ENCODE measurements at regions not wholly inside any gene's neighbourhood (a gene's known extent, or its start where the extent isn't known, plus 50 kb on each side); places are given as distances from the start of the nearest gene placed in this dataset.

DNA sequence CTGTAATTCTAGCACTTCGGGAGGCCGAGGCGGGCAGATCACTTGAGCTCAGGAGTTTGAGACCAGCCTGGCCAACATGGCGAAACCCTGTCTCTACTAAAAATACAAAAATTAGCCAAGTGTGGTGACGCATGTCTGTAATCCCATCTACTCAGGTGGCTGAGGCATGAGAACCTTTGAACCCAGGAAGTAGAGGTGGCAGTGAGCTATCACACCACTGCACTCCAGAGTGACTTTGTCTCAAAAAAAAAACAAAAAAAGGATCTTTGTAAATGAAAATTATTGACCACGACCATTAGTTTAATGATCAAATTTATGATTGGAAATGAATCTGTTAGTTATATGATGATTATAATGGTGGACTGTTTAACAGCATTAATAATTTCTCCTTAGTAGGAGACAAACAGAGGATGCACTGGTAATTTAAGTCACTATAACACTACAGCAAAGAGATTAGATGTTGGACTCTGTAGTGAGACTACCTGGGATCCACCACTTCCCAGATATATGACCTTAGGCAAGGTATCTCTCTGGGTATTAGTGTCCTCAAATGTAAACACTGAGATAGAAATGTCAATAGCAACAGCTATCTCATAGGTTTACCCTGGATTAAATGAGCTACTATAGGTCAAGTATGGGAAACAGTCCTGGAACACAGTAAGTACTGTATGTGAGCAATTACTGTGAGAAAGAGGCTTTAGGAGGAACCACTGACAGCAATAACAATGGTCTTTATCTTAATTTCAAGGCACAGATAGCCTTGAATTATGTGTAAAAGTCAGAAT lies 214.7 kb downstream of the NOVA1 start:
- no peak for TF ChIP-seq CTCF (IDR thresholded peaks at IDR 0.05; ENCODE audit: poor library complexity, severe bottlenecking)
- DNase-seq (ENCODE audit: low spot score) = no peak
- H3K4me3 ChIP-seq (ENCODE audit: severe bottlenecking) = no peak overlapping the region
- peaks cover 5% of the 10 kb centered on the region for H3K27me3 ChIP-seq (ENCODE audit: insufficient read depth, poor library complexity, severe bottlenecking)
- no peaks in the 10 kb centered on the region for H3K4me1 ChIP-seq (ENCODE audit: insufficient read depth, poor library complexity, severe bottlenecking)
- H3K36me3 ChIP-seq (ENCODE audit: low read depth) = no peaks in the 10 kb centered on the region
- no peak for ATAC-seq (ENCODE audit: low read depth)
- no peaks in the 10 kb centered on the region for H3K9me3 ChIP-seq (ENCODE audit: severe bottlenecking)
- H3K27ac ChIP-seq (ENCODE audit: poor library complexity, severe bottlenecking) = no peak overlapping the region

DNA sequence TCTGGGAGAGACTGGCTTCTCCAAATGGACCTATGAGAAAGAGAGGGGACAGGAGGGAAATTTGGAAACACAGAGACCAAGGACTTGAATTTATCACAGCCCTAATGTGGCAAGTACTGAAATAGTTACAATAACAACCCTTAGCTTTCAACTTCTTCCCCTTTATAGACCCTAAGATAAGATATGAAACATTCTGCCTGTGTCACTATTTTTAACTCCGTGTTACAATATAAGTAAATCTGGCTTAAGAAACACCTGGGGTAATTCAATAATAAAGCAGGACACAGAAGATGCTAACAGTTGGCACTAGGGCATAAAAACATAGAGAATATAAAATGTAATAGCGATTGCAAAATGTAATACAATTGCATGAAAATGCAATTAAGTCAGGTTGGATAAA lies 216.4 kb downstream of the NOVA1 start:
- H3K36me3 ChIP-seq (ENCODE audit: low read depth) = no peaks in the 10 kb centered on the region
- DNase-seq (ENCODE audit: low spot score) (no peak), ATAC-seq (ENCODE audit: low read depth) (no peak)
- H3K27ac ChIP-seq (ENCODE audit: poor library complexity, severe bottlenecking) = no peak overlapping the region
- H3K9me3 ChIP-seq (ENCODE audit: severe bottlenecking) = no peaks in the 10 kb centered on the region
- no peak overlapping the region for H3K4me3 ChIP-seq (ENCODE audit: severe bottlenecking)
- H3K27me3 ChIP-seq (ENCODE audit: insufficient read depth, poor library complexity, severe bottlenecking) = no peaks in the 10 kb centered on the region
- TF ChIP-seq CTCF (IDR thresholded peaks at IDR 0.05; ENCODE audit: poor library complexity, severe bottlenecking) = no peak
- H3K4me1 ChIP-seq (ENCODE audit: insufficient read depth, poor library complexity, severe bottlenecking) = no peaks in the 10 kb centered on the region

- peaks cover under 1% of the 10 kb centered on the region for H3K27me3 ChIP-seq (ENCODE audit: insufficient read depth, poor library complexity, severe bottlenecking)
- H3K4me3 ChIP-seq (ENCODE audit: severe bottlenecking) = no peak overlapping the region
- ATAC-seq (ENCODE audit: low read depth) (no peak), DNase-seq (ENCODE audit: low spot score) (no peak)
- H3K27ac ChIP-seq (ENCODE audit: poor library complexity, severe bottlenecking) = no peak overlapping the region
- H3K4me1 ChIP-seq (ENCODE audit: insufficient read depth, poor library complexity, severe bottlenecking) = no peaks in the 10 kb centered on the region
- no peak for TF ChIP-seq CTCF (IDR thresholded peaks at IDR 0.05; ENCODE audit: poor library complexity, severe bottlenecking)
- H3K36me3 ChIP-seq (ENCODE audit: low read depth) = no peaks in the 10 kb centered on the region
- H3K9me3 ChIP-seq (ENCODE audit: severe bottlenecking) = no peaks in the 10 kb centered on the region
Measured at GRCh38 chr14:26380637-26381036, 217.2 kb downstream of the NOVA1 start.

DNA sequence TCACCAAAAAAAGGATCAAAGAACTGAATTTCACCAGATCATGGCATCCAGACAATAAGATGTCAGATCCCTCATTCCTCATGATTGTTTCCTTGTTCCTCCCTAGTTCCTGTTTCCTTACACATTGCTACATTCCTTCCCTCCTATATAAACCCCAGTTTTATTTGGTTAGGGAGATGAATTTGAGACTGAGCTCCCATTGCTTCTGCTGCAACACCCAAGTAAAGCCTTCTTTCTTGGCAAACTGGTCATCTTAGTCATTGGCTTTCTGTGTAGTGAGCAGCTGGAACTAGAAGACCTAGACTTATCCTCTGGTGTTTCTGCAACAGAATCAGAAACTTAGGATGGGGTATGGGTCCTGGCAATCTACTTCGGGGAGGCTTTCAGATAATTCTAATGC lies 217.9 kb downstream of the NOVA1 start:
- no peak overlapping the region for H3K27ac ChIP-seq (ENCODE audit: poor library complexity, severe bottlenecking)
- no peaks in the 10 kb centered on the region for H3K4me1 ChIP-seq (ENCODE audit: insufficient read depth, poor library complexity, severe bottlenecking)
- H3K36me3 ChIP-seq (ENCODE audit: low read depth) = no peaks in the 10 kb centered on the region
- H3K4me3 ChIP-seq (ENCODE audit: severe bottlenecking) = no peak overlapping the region
- TF ChIP-seq CTCF (IDR thresholded peaks at IDR 0.05; ENCODE audit: poor library complexity, severe bottlenecking) = no peak
- no peak for ATAC-seq (ENCODE audit: low read depth)
- no peak for DNase-seq (ENCODE audit: low spot score)
- H3K9me3 ChIP-seq (ENCODE audit: severe bottlenecking) = no peaks in the 10 kb centered on the region
- H3K27me3 ChIP-seq (ENCODE audit: insufficient read depth, poor library complexity, severe bottlenecking) = peaks cover 4% of the 10 kb centered on the region

DNA sequence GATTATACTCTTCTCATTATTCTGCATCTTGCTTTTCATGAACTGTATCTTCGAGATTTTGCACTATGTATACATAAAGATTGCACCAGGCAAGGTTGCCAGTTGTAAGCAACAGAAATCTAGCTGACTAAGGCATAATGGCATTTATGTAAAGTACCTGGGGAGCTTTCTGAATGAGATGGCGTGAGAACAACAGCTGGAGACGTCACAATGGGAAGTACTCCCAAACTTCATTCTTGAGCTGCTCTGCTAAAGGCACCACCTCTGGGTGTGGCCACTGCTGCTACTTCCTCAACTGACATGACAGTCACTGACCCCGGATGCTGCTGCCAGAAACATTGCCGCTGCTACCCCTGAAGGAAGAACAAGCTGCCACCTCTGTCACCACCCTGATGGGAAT lies 220.7 kb downstream of the NOVA1 start:
- no peak overlapping the region for H3K27ac ChIP-seq (ENCODE audit: poor library complexity, severe bottlenecking)
- H3K4me3 ChIP-seq (ENCODE audit: severe bottlenecking) = no peak overlapping the region
- DNase-seq (ENCODE audit: low spot score) = no peak
- no peak for TF ChIP-seq CTCF (IDR thresholded peaks at IDR 0.05; ENCODE audit: poor library complexity, severe bottlenecking)
- no peak for ATAC-seq (ENCODE audit: low read depth)
- H3K36me3 ChIP-seq (ENCODE audit: low read depth) = no peaks in the 10 kb centered on the region
- H3K9me3 ChIP-seq (ENCODE audit: severe bottlenecking) = no peaks in the 10 kb centered on the region
- H3K27me3 ChIP-seq (ENCODE audit: insufficient read depth, poor library complexity, severe bottlenecking) = peaks cover 4% of the 10 kb centered on the region
- H3K4me1 ChIP-seq (ENCODE audit: insufficient read depth, poor library complexity, severe bottlenecking) = no peaks in the 10 kb centered on the region
